ENCODE measurements at regions not wholly inside any gene's neighbourhood (a gene's known extent, or its start where the extent isn't known, plus 50 kb on each side); places are given as distances from the start of the nearest gene placed in this dataset.

DNA sequence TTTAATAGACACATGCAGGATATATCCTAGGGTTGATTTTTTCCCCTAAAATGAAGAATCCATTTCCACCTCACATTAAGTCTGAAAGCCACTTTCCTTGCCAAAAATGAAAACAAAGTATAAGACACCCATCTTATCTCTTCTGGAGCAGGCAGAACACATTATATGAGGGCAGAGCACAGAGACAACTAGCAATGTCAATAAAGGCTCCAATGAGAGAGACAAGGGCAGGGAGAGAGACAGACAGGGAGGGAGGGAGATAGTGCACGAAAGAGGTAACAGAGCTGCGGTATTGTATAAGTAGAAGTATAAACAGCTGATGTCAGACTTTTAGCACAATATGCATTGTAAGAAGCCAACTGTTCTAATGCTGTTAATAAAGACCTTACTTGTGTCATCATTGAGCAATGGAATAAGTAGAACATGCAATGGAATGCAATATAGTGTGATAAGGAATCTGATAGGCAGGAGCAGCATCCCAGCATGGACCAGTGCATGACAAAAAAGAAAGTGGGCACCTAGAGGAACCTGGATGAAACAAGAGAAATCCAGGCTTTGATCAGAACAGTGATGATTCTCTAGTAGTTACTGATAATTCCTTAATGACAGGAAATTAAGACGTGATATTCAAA, 150.6 kb upstream of the TCF4 start:
- TF ChIP-seq POLR2AphosphoS5 (IDR thresholded peaks at IDR 0.05; ENCODE audit: borderline replicate concordance, low read depth, low read length) (no peak), EZH2 (IDR thresholded peaks at IDR 0.05) (no peak), FOXP2 (optimal IDR thresholded peaks at IDR 0.05; ENCODE audit: control extremely low read depth, extremely low read length, insufficient read depth) (no peak)

Data from SK-N-MC (cell line).